Gastroesophageal sphincter (tissue), 4 donors: ENCODE measurements at regions not wholly inside any gene's neighbourhood (a gene's known extent, or its start where the extent isn't known, plus 50 kb on each side); places are given as distances from the start of the nearest gene placed in this dataset.
"Not testable (repeated sequence)": the region's sequence is repeated elsewhere in the genome, so short reads cannot be mapped to it uniquely, and the experiment has no call there.

Experiments used
- ATAC-seq: fragments of 150-250 bp; one replicate; pipeline ENCODE4 v1.9.1; 2016; ENCODE audit warnings: mild to moderate bottlenecking, moderate library complexity
- H3K27ac ChIP-seq, 4 donors: fragments of 200-600 bp; sonication (generic) in 3 of 4; 1 replicate in 3 of 4; 2 replicates in 1 of 4; pipeline ENCODE4 v1.5.1; 2016 to 2019
- H3K27me3 ChIP-seq: fragments of 200-600 bp; sonication (generic); one replicate; pipeline ENCODE4 v1.5.1; 2019
- H3K36me3 ChIP-seq, 2 donors: fragments of 200-600 bp; sonication (generic); one replicate each; pipeline ENCODE4 v1.5.1; 2019; ENCODE audit warnings: control low read depth in 1 of 2
- H3K4me1 ChIP-seq, 3 donors: fragments of 200-600 bp; sonication (generic); 1 replicate in 2 of 3; 2 replicates in 1 of 3; pipeline ENCODE4 v1.5.1; 2016 to 2019; ENCODE audit warnings: control low read depth in 2 of 3
- H3K4me3 ChIP-seq, 2 donors: fragments of 200-600 bp; sonication (generic); one replicate each; pipeline ENCODE4 v1.5.1; 2019; ENCODE audit warnings: mild to moderate bottlenecking in 1 of 2, moderate library complexity in 1 of 2
- H3K9me3 ChIP-seq, 3 donors: fragments of 200-600 bp; sonication (generic); one replicate each; pipeline ENCODE4 v1.5.1; 2017 to 2019; ENCODE audit warnings: control low read depth in 2 of 3
- CTCF ChIP-seq, 4 experiments: fragments of 200-600 bp in 2 of 4; fragments of 450-650 bp in 2 of 4; sonication (generic) in 1 of 4; IDR thresholded peaks; one replicate each; pipeline ENCODE4 v1.5.1; 2017 to 2019; ENCODE audit warnings: antibody characterized with exemption in 4 of 4, mild to moderate bottlenecking in 2 of 4, moderate library complexity in 2 of 4
- EP300 ChIP-seq: sonication (generic); formaldehyde crosslinking; IDR thresholded peaks from one replicate; pipeline ENCODE4 v1.6.1; 2017; ENCODE audit warnings: antibody characterized with exemption, mild to moderate bottlenecking
- POLR2A ChIP-seq, 2 donors: fragments of 450-650 bp; IDR thresholded peaks; one replicate each; pipeline ENCODE4 v1.6.1; 2017; ENCODE audit warnings: antibody characterized with exemption in 2 of 2, mild to moderate bottlenecking in 2 of 2, moderate library complexity in 1 of 2
- POLR2AphosphoS5 ChIP-seq: sonication (generic); formaldehyde crosslinking; IDR thresholded peaks from one replicate; pipeline ENCODE4 v1.6.1; 2017; ENCODE audit warnings: antibody characterized with exemption
- WGBS, 2 donors: methylation state at CpG; one replicate each; pipeline ENCODE4 v1.1.5; 2018; ENCODE audit warnings: low coverage in 1 of 2; 5-methylcytosine and 5-hydroxymethylcytosine counted together

- Histone ChIP-seq H3K4me1 (no peaks in the 10 kb centered on the region), H3K27ac (no peak overlapping the region), H3K9me3 (no peaks in the 10 kb centered on the region), H3K4me3 (no peak overlapping the region), H3K27me3 (no peaks in the 10 kb centered on the region), H3K36me3 (no peaks in the 10 kb centered on the region)
- 100% methylated on average over 1 of the region's 5 CpGs; no CpG with 5 or more reads in 1 of the 2 donors for WGBS, 2 donors
- no peak for TF ChIP-seq POLR2A (IDR thresholded peaks at IDR 0.05)
- no peak for ATAC-seq
These were observed 74.6 kb downstream of the PABPC4L start for GRCh38 chr4:134126955-134127354.

- Histone ChIP-seq H3K27me3 (no peaks in the 10 kb centered on the region), H3K36me3 (no peaks in the 10 kb centered on the region), H3K4me3 (no peak overlapping the region), H3K9me3 (no peaks in the 10 kb centered on the region), H3K4me1 (no peaks in the 10 kb centered on the region), H3K27ac (no peak overlapping the region)
- no peak for TF ChIP-seq POLR2AphosphoS5
- ATAC-seq = no peak
- 70 to 88% methylated on average over 1 of the region's 1 CpG for WGBS, 2 donors
These were observed 75.5 kb downstream of the PABPC4L start for GRCh38 chr4:134126000-134126560.

- H3K36me3 ChIP-seq = no peaks in the 10 kb centered on the region
- no peaks in the 10 kb centered on the region for H3K4me1 ChIP-seq
- ATAC-seq = no peak
- H3K9me3 ChIP-seq = no peaks in the 10 kb centered on the region
- TF ChIP-seq CTCF (IDR thresholded peaks at IDR 0.05) = no peak
- no peak for TF ChIP-seq EP300
- no peak for TF ChIP-seq POLR2A (IDR thresholded peaks at IDR 0.05)
- TF ChIP-seq POLR2AphosphoS5 = no peak
- H3K27ac ChIP-seq = no peak overlapping the region
- no peak overlapping the region for H3K4me3 ChIP-seq
- WGBS, 2 donors = 83 to 92% methylated on average over 1 of the region's 1 CpG
- H3K27me3 ChIP-seq = no peaks in the 10 kb centered on the region
These were observed 78.7 kb downstream of the PABPC4L start for GRCh38 chr4:134122903-134123302.

- Histone ChIP-seq H3K36me3 (no peaks in the 10 kb centered on the region), H3K9me3 (no peaks in the 10 kb centered on the region), H3K27ac (no peak overlapping the region), H3K27me3 (no peaks in the 10 kb centered on the region), H3K4me3 (no peak overlapping the region), H3K4me1 (no peaks in the 10 kb centered on the region)
- WGBS, 2 donors = 48 to 67% methylated on average over 2 of the region's 2 CpGs
- peak; percentile 34 for ATAC-seq
- TF ChIP-seq EP300 (no peak), POLR2AphosphoS5 (no peak), CTCF (IDR thresholded peaks at IDR 0.05) (no peak), POLR2A (IDR thresholded peaks at IDR 0.05) (no peak)
These were observed 84.0 kb downstream of the PABPC4L start for GRCh38 chr4:134117392-134118183.

GRCh38 chr4:134089885-134090284 is 111.7 kb downstream of the PABPC4L start:
- H3K27ac ChIP-seq = no peak overlapping the region
- H3K4me3 ChIP-seq = no peak overlapping the region
- ATAC-seq = no peak
- no peaks in the 10 kb centered on the region for H3K9me3 ChIP-seq
- TF ChIP-seq EP300 (no peak), POLR2A (IDR thresholded peaks at IDR 0.05) (no peak), CTCF (IDR thresholded peaks at IDR 0.05) (no peak), POLR2AphosphoS5 (no peak)
- WGBS, 2 donors = 64% methylated on average over 2 of the region's 3 CpGs; no CpG with 5 or more reads in 1 of the 2 donors
- H3K36me3 ChIP-seq = no peaks in the 10 kb centered on the region
- H3K27me3 ChIP-seq = no peaks in the 10 kb centered on the region
- H3K4me1 ChIP-seq = no peaks in the 10 kb centered on the region

- no peaks in the 10 kb centered on the region for H3K9me3 ChIP-seq
- TF ChIP-seq CTCF (IDR thresholded peaks at IDR 0.05) (no peak), EP300 (no peak), POLR2A (IDR thresholded peaks at IDR 0.05) (no peak), POLR2AphosphoS5 (no peak)
- no peak overlapping the region for H3K27ac ChIP-seq
- no peak overlapping the region for H3K4me3 ChIP-seq
- 77 to 88% methylated on average over 2 of the region's 2 CpGs for WGBS, 2 donors
- no peak for ATAC-seq
- H3K27me3 ChIP-seq = no peaks in the 10 kb centered on the region
- no peaks in the 10 kb centered on the region for H3K4me1 ChIP-seq
- no peaks in the 10 kb centered on the region for H3K36me3 ChIP-seq
These were observed 116.1 kb downstream of the PABPC4L start for GRCh38 chr4:134085496-134085895.

GRCh38 chr4:134079085-134079484 is 122.5 kb downstream of the PABPC4L start:
- not testable (repeated sequence) for H3K9me3 ChIP-seq, H3K36me3 ChIP-seq, H3K4me3 ChIP-seq, H3K27me3 ChIP-seq, H3K4me1 ChIP-seq, H3K27ac ChIP-seq, ATAC-seq
- WGBS, 2 donors = 93% methylated on average over 6 of the region's 15 CpGs; no CpG with 5 or more reads in 1 of the 2 donors
